Rectal smooth muscle tissue (tissue), 1 donor: ENCODE measurements at regions not wholly inside any gene's neighbourhood (a gene's known extent, or its start where the extent isn't known, plus 50 kb on each side); places are given as distances from the start of the nearest gene placed in this dataset.

Experiments used
- H3K27ac ChIP-seq: one replicate; pipeline ENCODE4 v1.7.0; 2013; ENCODE audit warnings: low read depth, low read length, inconsistent platforms
- H3K27me3 ChIP-seq: one replicate; pipeline ENCODE4 v1.7.0; 2013; ENCODE audit warnings: low read length; ENCODE audit not compliant: control insufficient read depth, insufficient read depth
- H3K36me3 ChIP-seq: one replicate; pipeline ENCODE4 v1.7.0; 2013; ENCODE audit warnings: low read length; ENCODE audit not compliant: control insufficient read depth, insufficient read depth
- H3K4me1 ChIP-seq: one replicate; pipeline ENCODE4 v1.7.0; 2013; ENCODE audit warnings: low read length; ENCODE audit not compliant: control insufficient read depth, insufficient read depth
- H3K4me3 ChIP-seq: one replicate; pipeline ENCODE4 v1.7.0; 2013; ENCODE audit warnings: low read length
- H3K9ac ChIP-seq: one replicate; pipeline ENCODE4 v1.7.0; 2013; ENCODE audit warnings: low read length

DNA sequence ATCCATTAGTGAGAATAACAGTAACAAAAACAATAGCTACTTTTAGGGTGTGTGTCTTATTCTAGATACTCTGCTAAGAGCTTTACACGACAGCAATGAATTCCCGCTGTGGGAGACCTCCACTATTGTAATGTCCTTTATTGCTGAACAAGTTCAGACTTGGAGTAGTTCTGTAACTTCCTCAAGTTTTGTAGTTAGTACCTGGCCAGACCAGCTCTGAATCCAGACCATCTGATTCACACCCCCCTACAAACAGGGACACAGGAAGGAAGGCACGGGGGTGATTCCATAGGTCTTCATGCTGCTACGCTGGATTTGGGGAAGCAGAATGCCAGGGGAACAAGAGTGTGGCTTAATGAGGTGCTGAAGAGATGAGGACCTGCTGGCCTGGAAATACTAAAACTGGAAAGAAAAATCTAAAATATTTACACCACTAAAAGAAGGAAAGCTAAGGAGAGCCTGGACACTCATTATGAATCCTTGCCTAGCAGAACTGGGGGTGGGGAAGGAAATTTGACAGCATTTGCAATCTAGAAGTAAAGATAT lies 194.6 kb upstream of the TMEM72 start:
- Histone ChIP-seq H3K9ac (no peak overlapping the region), H3K4me1 (no peaks in the 10 kb centered on the region), H3K27ac (no peak overlapping the region), H3K36me3 (no peaks in the 10 kb centered on the region), H3K4me3 (no peak overlapping the region), H3K27me3 (no peaks in the 10 kb centered on the region)

DNA sequence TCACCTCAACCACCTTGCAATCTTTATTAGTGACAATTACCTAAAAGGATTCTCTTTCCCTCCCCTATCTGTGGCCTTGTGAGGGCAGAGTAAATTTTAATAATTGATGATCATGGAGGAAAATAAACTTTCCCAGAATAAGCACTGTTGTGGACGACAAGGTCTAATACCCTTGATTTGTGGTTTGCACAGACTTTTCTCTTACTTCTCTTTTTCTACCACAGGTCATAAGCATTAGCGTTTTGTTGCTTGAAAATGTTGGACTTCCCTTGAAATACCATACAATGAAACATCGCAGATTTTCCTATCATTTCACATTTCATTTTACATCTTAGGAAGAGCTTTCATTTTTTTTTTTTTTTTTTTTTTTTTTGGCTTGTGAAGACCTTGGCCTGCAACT lies 188.1 kb upstream of the TMEM72 start:
- Histone ChIP-seq H3K4me3 (no peak overlapping the region), H3K36me3 (no peaks in the 10 kb centered on the region), H3K27ac (no peak overlapping the region), H3K4me1 (no peaks in the 10 kb centered on the region), H3K27me3 (no peaks in the 10 kb centered on the region), H3K9ac (no peak overlapping the region)

DNA sequence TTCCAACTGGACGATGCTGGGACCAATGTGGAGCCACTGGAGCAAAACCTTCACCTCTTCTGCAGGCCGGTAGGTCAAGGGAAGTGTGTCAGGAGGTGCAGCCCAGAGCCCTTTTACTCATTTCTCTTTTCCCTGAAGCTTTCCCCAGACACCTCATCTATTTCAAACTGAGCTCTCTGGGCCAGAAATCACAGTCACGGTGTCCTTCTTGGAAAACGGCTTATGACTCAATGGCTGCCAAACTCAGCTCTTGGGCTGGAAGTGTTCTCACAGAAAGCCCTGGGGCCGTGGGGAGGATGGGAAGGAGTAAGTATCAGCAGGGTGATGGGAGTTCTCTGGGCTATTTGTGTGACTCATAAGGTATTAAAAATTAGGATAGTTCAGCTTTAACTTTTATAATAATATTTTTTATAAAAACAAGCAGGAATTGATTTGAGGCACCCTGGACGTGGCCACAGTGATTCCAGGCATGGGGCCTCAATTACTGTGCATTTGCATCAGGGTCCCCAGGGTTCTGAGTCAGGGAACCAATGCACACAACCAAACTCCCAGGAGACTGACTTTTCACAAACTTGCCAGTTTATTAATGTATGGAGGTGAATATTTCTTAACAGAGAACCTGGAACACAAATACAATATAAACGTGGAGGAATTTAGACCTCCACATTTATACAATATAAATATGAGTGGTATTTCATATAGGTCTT lies 187.4 kb upstream of the TMEM72 start:
- Histone ChIP-seq H3K4me3 (no peak overlapping the region), H3K4me1 (no peaks in the 10 kb centered on the region), H3K9ac (no peak overlapping the region), H3K36me3 (no peaks in the 10 kb centered on the region), H3K27ac (no peak overlapping the region), H3K27me3 (no peaks in the 10 kb centered on the region)

DNA sequence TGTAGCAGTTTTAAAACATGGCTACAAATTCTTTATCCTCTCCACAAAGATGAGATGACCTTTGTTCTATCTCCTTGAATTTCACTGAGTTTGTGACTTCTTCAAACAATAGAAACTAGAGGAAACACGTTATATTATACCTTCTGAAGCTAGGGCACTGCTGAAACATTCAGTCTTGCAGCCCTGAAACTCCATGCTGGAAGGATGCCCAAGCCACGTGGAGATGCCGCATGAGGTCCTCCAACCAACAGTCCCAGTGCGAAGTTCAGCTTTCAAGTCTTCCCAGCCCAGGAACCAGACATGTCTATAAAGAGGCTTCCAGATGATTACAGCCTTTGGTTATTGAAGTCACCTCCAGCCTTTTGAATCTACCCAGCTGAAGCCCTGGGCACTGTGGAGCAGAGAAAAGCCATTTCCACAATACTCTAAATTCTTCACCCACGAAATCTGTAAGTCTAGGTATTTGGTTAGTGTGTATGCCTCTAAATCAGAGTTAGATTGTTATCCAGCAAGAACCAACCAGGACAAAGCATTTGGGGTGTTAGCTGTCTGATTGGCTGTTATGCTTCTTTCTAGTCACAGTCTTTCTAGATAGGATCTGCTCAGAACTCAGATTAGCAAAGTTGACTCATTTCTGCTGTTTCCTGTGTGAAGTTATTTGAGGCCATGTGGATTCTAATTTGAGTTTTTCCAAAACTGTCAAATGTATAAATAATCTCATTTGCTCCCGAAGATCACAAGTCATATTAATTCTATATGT lies 186.5 kb upstream of the TMEM72 start:
- H3K36me3 ChIP-seq = no peaks in the 10 kb centered on the region
- H3K27ac ChIP-seq = no peak overlapping the region
- no peak overlapping the region for H3K4me3 ChIP-seq
- H3K4me1 ChIP-seq = no peaks in the 10 kb centered on the region
- no peaks in the 10 kb centered on the region for H3K27me3 ChIP-seq
- no peak overlapping the region for H3K9ac ChIP-seq

- Histone ChIP-seq H3K27me3 (no peaks in the 10 kb centered on the region), H3K9ac (no peak overlapping the region), H3K4me3 (no peak overlapping the region), H3K4me1 (no peaks in the 10 kb centered on the region), H3K36me3 (no peaks in the 10 kb centered on the region), H3K27ac (no peak overlapping the region)
Observed at GRCh38 chr10:44725404-44725803, 185.7 kb upstream of the TMEM72 start.

- Histone ChIP-seq H3K4me3 (no peak overlapping the region), H3K27ac (no peak overlapping the region), H3K4me1 (no peaks in the 10 kb centered on the region), H3K27me3 (no peaks in the 10 kb centered on the region), H3K9ac (no peak overlapping the region), H3K36me3 (no peaks in the 10 kb centered on the region)
Observed at GRCh38 chr10:44731283-44731682, 179.9 kb upstream of the TMEM72 start.

DNA sequence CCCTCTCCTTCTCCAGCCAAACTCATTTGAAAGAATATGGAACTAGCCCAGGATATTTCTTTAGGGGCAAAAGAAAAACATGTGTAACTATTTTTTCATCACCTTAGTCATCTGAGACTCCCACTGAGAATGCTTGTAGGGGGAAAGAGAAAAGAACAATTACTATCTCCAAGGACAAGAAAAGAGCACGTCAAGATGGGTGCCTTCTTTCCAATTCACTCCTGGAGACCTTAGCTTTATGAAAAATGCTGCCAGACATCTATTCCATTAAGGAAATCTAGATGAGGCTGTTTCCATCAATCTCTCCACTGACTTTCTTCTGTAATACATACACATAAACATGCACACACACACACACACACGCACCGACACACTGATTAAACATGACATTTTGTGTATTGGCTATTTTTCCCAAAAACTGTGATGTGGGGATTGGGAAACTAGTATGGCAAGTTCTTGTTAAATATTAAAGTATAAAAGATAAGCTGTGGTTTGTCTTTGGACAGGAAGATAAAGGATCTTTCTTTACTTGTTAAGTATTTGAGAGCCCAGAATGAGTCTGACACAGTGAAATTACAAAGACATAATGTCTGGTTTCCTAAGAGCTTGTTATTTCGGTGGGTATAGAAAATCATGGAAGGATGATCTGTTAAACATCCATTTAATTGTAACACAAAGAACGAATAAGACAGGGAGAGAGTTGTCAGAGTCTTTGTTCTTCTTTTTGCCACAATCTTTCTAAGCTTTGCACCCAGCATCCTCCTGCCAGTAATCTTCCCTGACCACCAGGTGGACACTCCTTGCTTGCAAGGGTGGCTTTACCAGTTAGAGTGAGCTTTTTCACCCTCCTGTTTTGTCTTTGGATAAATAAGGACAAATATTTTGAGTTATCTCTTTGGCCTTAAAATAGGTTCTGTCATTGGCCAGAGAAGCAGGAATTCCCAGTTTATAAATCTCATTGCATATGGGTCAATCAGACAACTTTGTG lies 177.3 kb upstream of the TMEM72 start:
- no peak overlapping the region for H3K27ac ChIP-seq
- H3K36me3 ChIP-seq = no peaks in the 10 kb centered on the region
- H3K27me3 ChIP-seq = no peaks in the 10 kb centered on the region
- H3K4me1 ChIP-seq = no peaks in the 10 kb centered on the region
- no peak overlapping the region for H3K4me3 ChIP-seq
- no peak overlapping the region for H3K9ac ChIP-seq

DNA sequence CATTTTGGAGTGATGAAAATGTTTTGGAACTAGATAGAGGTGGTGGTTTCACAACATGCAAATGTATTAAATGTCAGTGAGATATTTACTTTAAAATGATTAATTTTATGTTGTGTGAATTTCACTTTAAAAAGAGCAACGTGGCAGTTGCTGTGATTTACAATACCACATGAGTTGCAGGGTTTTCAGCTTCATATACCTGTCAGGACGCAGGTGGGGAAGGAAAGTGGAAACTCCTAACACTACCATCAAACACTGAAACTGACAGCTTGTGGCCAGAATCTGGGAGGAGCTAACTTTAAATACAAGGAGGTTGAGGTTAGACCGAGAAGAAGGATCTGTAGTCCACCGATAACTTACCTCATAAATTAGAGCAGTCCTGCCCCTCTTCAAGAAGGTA lies 168.9 kb upstream of the TMEM72 start:
- Histone ChIP-seq H3K27ac (no peak overlapping the region), H3K27me3 (no peaks in the 10 kb centered on the region), H3K4me3 (no peak overlapping the region), H3K36me3 (no peaks in the 10 kb centered on the region), H3K4me1 (no peaks in the 10 kb centered on the region), H3K9ac (no peak overlapping the region)

DNA sequence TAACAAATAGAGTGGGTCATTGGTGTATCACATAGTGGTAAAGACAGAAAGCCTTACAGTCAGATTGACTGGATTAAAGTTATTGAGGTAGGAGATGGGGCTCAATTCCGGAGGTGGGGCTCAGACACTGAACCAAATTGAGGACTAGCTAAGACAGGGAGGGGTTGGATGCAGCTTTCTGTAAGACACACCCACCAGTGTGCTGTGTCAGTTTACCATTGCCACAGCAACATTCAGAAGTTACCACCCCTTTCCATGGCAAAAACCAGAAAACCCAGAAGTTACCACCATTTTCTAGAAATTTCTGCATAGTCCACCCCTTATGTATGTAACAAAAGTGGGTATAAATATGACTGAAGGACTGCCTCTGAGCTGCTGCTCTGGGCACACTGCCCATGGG lies 167.6 kb upstream of the TMEM72 start:
- no peak overlapping the region for H3K9ac ChIP-seq
- no peak overlapping the region for H3K27ac ChIP-seq
- no peak overlapping the region for H3K4me3 ChIP-seq
- no peaks in the 10 kb centered on the region for H3K27me3 ChIP-seq
- no peaks in the 10 kb centered on the region for H3K36me3 ChIP-seq
- no peaks in the 10 kb centered on the region for H3K4me1 ChIP-seq

DNA sequence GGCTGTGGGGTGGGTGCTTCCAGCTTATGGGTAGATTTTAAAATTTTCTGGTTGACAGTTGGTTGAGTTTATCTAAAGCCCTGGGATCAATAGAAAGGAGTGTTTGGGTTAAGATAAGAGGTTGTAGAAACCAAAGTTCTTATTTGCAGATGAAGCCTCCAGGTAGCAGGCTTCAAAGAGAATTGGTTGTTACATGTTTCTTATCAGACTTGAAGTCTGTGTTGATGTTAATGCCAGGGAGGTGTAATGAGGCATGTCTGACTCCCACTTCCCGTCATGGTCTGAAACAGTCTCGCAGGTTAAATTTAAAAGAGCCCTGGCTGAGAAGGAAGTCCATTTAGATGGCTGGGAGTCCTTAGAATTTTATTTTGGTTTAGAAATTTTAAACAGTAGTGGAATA lies 165.2 kb upstream of the TMEM72 start:
- no peaks in the 10 kb centered on the region for H3K27me3 ChIP-seq
- no peak overlapping the region for H3K4me3 ChIP-seq
- H3K27ac ChIP-seq = no peak overlapping the region
- no peaks in the 10 kb centered on the region for H3K4me1 ChIP-seq
- no peaks in the 10 kb centered on the region for H3K36me3 ChIP-seq
- no peak overlapping the region for H3K9ac ChIP-seq

DNA sequence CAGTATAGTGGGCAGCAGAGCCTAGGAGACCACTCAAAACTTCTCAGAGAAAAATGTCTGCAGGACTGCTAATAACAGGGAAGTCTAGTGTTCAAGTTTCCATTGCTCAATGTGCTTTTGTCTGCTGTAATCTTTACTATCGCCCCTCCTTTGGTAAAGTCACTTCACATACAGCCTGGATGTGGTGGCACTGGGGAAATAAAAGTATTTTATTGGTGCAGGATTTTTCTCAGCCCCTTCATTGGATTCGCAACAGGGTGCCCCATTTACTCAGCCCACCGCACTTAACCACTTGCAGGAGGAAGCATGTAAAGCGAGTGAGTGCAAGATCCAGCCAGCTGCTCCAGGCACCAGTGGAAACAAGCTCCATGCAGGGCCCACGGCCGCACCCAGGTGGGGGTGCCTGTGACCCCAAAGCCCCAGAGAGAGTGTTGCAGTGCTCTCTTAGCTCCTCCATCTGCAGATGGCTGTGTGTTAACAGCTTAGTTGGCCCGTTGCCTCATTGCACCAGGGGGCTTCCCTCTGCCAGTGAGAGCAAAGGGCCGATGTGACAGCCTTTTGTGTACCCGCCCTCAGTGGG lies 163.5 kb upstream of the TMEM72 start:
- Histone ChIP-seq H3K9ac (no peak overlapping the region), H3K27me3 (no peaks in the 10 kb centered on the region), H3K36me3 (no peaks in the 10 kb centered on the region), H3K4me1 (peaks cover 6% of the 10 kb centered on the region), H3K27ac (no peak overlapping the region), H3K4me3 (no peak overlapping the region)

GRCh38 chr10:44749151-44749550 lies 162.0 kb upstream of the TMEM72 start:
- Histone ChIP-seq H3K4me3 (no peak overlapping the region), H3K27ac (no peak overlapping the region), H3K9ac (no peak overlapping the region), H3K4me1 (peaks cover 16% of the 10 kb centered on the region), H3K36me3 (no peaks in the 10 kb centered on the region), H3K27me3 (no peaks in the 10 kb centered on the region)
